ENCODE measurements at regions not wholly inside any gene's neighbourhood (a gene's known extent, or its start where the extent isn't known, plus 50 kb on each side); places are given as distances from the start of the nearest gene placed in this dataset.

DNA sequence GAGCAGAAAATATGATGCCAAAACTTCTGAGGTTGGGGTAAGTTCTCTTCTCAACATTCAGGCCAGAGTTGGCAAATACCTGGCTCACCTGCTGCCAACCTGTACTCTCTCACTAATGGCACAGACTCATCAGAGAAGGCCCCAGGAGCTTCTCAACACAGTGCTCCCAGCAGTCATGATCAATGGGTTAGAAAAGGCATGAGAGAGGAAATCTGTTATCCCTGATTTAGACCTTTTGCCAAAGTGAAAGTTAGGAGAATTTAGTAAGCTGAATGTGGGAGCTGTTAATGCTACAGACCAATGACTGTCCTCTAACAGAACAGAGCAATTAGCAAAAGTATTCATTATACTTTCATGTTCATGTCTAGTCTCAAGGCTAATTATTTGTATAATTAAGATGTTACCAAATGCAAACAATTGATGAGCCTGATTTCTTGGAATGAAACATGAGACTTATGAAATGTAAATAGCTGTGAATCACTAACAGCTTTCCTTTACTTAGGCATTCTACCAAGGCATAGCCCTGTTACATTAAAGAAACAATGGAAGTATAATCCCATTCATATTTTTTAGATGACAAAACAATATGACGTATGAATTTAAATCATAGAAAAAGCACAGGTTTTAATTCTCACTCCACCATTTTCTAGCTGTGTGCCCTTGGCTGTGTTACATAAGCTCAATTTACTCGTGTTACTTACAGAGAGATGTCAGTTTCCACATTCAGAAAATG is 68.7 kb upstream of the MARCHF10 start:
- Histone ChIP-seq H3K4me1 (ENCODE audit: insufficient read depth, low read length) (no peaks in the 10 kb centered on the region), H3K9ac (ENCODE audit: low read depth, low read length) (no peak overlapping the region), H3K9me3 (ENCODE audit: insufficient read depth, low read depth, low read length) (no peaks in the 10 kb centered on the region), H3K36me3 (ENCODE audit: insufficient read depth, low read depth, low read length) (no peaks in the 10 kb centered on the region), H3K27ac (ENCODE audit: low read length) (no peak overlapping the region), H3K4me3 (ENCODE audit: low read length) (no peak overlapping the region), H3K27me3 (ENCODE audit: insufficient read depth, low read length) (no peaks in the 10 kb centered on the region)

DNA sequence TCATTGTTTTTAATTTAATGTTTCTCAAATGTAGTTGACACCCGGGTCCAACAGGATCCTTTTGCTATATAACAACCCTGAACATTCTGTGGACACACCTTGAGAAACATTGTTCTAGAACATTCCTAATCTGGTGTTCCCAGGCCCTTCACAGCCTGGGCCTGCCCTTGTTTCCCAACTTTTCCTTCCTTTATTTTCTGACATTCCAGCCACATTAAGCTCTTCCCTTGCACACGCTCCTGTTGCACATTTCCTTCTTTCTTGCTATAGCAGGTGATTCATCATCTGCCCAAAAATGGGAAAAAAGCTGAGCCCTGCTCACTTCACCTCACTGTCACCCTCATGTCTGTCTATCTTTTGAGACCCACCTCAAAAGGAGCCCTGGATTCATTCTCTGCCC is 67.9 kb upstream of the MARCHF10 start:
- H3K27me3 ChIP-seq (ENCODE audit: insufficient read depth, low read length), result no peaks in the 10 kb centered on the region
- no peaks in the 10 kb centered on the region for H3K4me1 ChIP-seq (ENCODE audit: insufficient read depth, low read length)
- H3K9ac ChIP-seq (ENCODE audit: low read depth, low read length), result no peak overlapping the region
- no peak overlapping the region for H3K27ac ChIP-seq (ENCODE audit: low read length)
- no peak overlapping the region for H3K4me3 ChIP-seq (ENCODE audit: low read length)
- no peaks in the 10 kb centered on the region for H3K9me3 ChIP-seq (ENCODE audit: insufficient read depth, low read depth, low read length)
- H3K36me3 ChIP-seq (ENCODE audit: insufficient read depth, low read depth, low read length), result no peaks in the 10 kb centered on the region

DNA sequence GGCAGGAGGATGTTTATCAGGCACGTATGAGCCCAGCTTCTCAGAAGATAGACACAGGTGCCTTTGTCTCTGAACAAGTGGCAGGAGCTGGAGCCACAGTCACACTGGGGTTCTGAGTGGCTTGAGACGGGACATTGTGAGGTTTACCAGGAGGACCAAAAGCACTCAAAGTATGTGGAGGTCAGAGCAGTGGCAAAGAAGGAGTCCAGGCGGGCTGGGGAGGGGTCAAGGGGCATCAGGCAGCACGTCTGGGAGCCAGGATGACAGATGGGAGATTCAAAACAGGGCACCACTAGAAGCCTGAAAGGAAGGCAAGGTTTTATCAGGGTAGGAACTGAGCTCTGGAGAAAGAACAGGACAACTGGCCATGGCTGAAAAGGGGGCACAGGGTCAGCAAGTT is 67.2 kb upstream of the MARCHF10 start:
- H3K36me3 ChIP-seq (ENCODE audit: insufficient read depth, low read depth, low read length), result no peaks in the 10 kb centered on the region
- no peak overlapping the region for H3K4me3 ChIP-seq (ENCODE audit: low read length)
- H3K27me3 ChIP-seq (ENCODE audit: insufficient read depth, low read length), result no peaks in the 10 kb centered on the region
- H3K9ac ChIP-seq (ENCODE audit: low read depth, low read length), result no peak overlapping the region
- H3K27ac ChIP-seq (ENCODE audit: low read length), result no peak overlapping the region
- peaks cover 7% of the 10 kb centered on the region; the same call in 1 of the 2 replicates for H3K4me1 ChIP-seq (ENCODE audit: insufficient read depth, low read length)
- H3K9me3 ChIP-seq (ENCODE audit: insufficient read depth, low read depth, low read length), result no peaks in the 10 kb centered on the region

DNA sequence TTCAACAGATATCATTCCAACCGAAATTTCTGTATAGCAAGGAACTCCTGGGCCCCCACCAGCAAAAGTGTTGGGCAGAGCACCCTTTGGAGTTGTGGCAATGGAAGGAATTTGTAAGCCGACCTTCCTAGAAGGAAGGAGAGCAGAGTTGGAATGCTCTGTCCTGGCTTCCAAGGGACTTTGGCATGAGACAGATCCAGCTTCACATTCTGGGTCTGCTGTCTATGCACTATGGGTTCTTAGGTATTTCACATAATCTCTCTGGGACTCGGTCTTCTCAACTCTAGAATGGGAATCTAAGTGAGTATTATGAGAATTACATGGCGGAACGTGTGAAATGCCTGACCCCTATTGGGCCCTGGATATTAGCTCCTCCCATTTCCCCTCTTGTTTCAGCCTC is 63.2 kb upstream of the MARCHF10 start:
- H3K4me3 ChIP-seq (ENCODE audit: low read length), result no peak overlapping the region
- no peaks in the 10 kb centered on the region for H3K9me3 ChIP-seq (ENCODE audit: insufficient read depth, low read depth, low read length)
- H3K27ac ChIP-seq (ENCODE audit: low read length), result no peak overlapping the region
- no peaks in the 10 kb centered on the region for H3K27me3 ChIP-seq (ENCODE audit: insufficient read depth, low read length)
- no peak overlapping the region for H3K9ac ChIP-seq (ENCODE audit: low read depth, low read length)
- no peaks in the 10 kb centered on the region for H3K36me3 ChIP-seq (ENCODE audit: insufficient read depth, low read depth, low read length)
- H3K4me1 ChIP-seq (ENCODE audit: insufficient read depth, low read length), result peaks cover 15% of the 10 kb centered on the region

DNA sequence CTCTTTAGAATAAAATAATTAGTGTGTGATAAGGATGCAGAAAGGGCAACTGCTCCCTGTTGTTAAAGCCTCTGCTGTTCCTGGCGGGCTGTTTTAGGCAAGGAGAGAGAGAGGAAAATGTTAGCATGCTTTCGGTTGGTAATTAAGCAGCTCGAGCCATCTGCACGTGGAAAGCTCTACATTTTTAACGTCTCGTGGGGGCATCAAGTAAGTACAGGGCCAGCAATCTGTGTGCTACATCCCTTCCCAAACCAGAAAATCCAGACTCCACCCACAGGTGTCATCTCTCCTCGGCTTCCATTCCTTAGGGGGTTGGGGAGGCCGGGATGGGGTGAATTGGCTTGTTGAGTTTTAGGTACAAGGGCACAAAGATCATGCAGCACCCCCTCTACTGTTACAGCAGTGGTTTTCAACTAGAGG is 62.4 kb upstream of the MARCHF10 start:
- H3K9me3 ChIP-seq (ENCODE audit: insufficient read depth, low read depth, low read length), result no peaks in the 10 kb centered on the region
- H3K27me3 ChIP-seq (ENCODE audit: insufficient read depth, low read length), result no peaks in the 10 kb centered on the region
- peaks cover 15% of the 10 kb centered on the region for H3K4me1 ChIP-seq (ENCODE audit: insufficient read depth, low read length)
- H3K9ac ChIP-seq (ENCODE audit: low read depth, low read length), result peak overlapping the region; percentile 60; the same call in 1 of the 2 replicates
- no peaks in the 10 kb centered on the region for H3K36me3 ChIP-seq (ENCODE audit: insufficient read depth, low read depth, low read length)
- H3K27ac ChIP-seq (ENCODE audit: low read length), result no peak overlapping the region
- H3K4me3 ChIP-seq (ENCODE audit: low read length), result peak overlapping the region; percentile 44; the same call in 1 of the 2 replicates

DNA sequence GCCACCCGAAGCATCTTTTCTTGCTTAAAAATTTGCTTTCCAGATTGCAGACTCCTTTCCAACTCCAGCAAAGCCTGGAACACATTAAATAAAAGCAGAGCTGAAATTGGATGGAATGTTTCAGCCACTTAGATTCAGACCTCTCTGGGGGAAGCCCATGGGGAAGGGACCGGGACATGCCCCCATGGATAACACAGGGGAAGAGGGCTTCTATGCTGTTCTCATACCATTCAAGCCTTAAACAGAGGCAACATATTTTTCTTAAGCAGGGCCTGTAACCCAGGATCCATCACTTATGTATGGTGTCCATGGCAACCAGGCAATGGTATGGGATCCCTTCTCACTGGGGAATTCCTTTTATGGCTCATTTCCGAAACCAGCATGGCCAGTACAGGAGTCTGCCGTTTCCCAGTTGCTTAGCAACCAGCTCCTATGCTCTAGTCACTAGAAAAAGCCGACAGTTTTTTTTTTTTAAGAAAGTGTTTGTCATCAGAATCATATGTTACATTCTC is 62.0 kb upstream of the MARCHF10 start:
- Histone ChIP-seq H3K9me3 (ENCODE audit: insufficient read depth, low read depth, low read length) (no peaks in the 10 kb centered on the region), H3K4me3 (ENCODE audit: low read length) (peak overlapping the region; percentile 44; the same call in 1 of the 2 replicates), H3K27ac (ENCODE audit: low read length) (peak overlapping the region; percentile 41), H3K4me1 (ENCODE audit: insufficient read depth, low read length) (peaks cover 15% of the 10 kb centered on the region), H3K9ac (ENCODE audit: low read depth, low read length) (peak overlapping the region; percentile 60; the same call in 1 of the 2 replicates), H3K36me3 (ENCODE audit: insufficient read depth, low read depth, low read length) (no peaks in the 10 kb centered on the region), H3K27me3 (ENCODE audit: insufficient read depth, low read length) (no peaks in the 10 kb centered on the region)

DNA sequence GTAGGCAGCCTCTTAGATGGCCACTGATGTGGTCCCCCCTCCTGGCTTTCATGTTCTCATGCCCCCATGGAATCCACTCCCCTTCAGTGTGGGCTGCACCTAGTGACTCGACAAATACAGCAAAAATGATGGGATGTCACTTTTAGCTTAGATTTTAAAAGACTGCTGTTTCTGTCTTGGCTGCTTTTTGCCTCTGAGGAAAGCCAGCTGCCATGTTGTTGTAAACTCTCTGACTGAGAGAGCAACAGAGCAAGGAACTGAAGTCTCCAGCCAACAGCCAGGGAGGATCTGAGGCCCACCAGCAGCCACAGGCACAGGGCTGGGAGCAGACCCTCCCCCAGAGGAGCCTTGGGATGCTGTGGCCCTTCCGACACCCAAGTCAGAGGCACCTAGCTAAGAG is 60.6 kb upstream of the MARCHF10 start:
- Histone ChIP-seq H3K9me3 (ENCODE audit: insufficient read depth, low read depth, low read length) (no peaks in the 10 kb centered on the region), H3K4me3 (ENCODE audit: low read length) (no peak overlapping the region), H3K4me1 (ENCODE audit: insufficient read depth, low read length) (peaks cover 15% of the 10 kb centered on the region), H3K27me3 (ENCODE audit: insufficient read depth, low read length) (no peaks in the 10 kb centered on the region), H3K36me3 (ENCODE audit: insufficient read depth, low read depth, low read length) (no peaks in the 10 kb centered on the region), H3K9ac (ENCODE audit: low read depth, low read length) (no peak overlapping the region; the same call in 1 of the 2 replicates), H3K27ac (ENCODE audit: low read length) (no peak overlapping the region)

DNA sequence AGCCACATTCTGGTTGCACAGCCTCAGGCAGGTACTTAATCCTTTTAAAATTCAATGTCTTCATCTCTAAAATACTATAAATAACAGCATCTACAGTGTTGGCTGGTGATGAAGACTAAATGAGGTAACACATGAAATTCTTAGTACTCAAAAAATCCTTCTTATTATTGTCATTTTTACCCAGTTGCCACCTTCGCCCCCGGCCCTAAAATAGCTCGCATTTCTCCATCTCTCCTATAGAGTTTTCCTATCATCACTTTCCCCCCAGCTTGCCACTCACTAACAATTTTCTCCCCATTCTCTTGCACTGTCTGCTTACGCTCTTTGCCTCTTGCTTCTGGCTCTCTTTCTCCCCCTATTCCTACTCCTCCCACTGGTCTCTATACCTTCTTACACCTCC is 59.9 kb upstream of the MARCHF10 start:
- Histone ChIP-seq H3K27ac (ENCODE audit: low read length) (no peak overlapping the region), H3K9ac (ENCODE audit: low read depth, low read length) (no peak overlapping the region), H3K4me1 (ENCODE audit: insufficient read depth, low read length) (peaks cover 15% of the 10 kb centered on the region), H3K9me3 (ENCODE audit: insufficient read depth, low read depth, low read length) (no peaks in the 10 kb centered on the region), H3K4me3 (ENCODE audit: low read length) (no peak overlapping the region), H3K36me3 (ENCODE audit: insufficient read depth, low read depth, low read length) (no peaks in the 10 kb centered on the region), H3K27me3 (ENCODE audit: insufficient read depth, low read length) (no peaks in the 10 kb centered on the region)

DNA sequence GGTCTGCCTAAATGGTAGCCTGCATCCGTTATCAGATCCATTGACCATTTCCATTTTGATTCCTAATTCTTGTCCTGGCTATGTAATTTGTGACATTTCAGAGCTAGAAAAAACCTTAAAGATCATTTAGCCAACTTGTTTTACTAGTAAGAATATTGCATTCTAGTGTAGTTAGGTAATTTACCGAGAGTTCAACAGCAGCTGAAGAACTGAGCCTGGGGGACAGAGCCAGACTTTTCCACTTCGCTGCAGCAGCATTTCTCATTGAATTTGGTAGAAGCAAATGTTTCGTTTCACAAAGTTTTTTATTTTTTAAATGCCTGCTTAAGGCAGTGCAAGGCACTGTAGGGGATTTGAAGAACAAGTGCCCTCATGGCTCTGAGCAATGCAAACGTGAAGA is 59.2 kb upstream of the MARCHF10 start:
- H3K9me3 ChIP-seq (ENCODE audit: insufficient read depth, low read depth, low read length), result no peaks in the 10 kb centered on the region
- H3K4me1 ChIP-seq (ENCODE audit: insufficient read depth, low read length), result peaks cover 15% of the 10 kb centered on the region
- no peaks in the 10 kb centered on the region for H3K27me3 ChIP-seq (ENCODE audit: insufficient read depth, low read length)
- no peak overlapping the region for H3K4me3 ChIP-seq (ENCODE audit: low read length)
- H3K36me3 ChIP-seq (ENCODE audit: insufficient read depth, low read depth, low read length), result no peaks in the 10 kb centered on the region
- no peak overlapping the region for H3K27ac ChIP-seq (ENCODE audit: low read length)
- no peak overlapping the region for H3K9ac ChIP-seq (ENCODE audit: low read depth, low read length)

DNA sequence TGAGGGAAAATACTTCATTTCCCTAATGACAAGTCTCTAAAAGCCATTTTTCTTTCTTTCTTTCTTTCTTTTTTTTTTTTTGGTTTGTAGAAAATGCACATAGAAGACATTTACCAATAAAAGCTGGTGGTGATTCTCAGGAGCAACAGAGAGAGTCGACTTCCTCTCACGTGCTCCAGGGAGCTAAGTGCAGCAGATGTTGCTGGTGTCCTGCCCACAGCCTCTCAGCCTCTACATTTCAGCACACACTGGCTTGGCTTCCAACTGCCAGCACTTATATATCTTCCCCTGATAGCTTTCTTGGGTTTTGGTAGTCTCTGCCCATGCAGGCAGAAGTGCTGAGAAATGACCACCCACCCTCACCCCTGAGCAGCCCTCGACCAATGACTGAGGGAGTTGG is 58.4 kb upstream of the MARCHF10 start:
- H3K4me3 ChIP-seq (ENCODE audit: low read length), result no peak overlapping the region
- H3K36me3 ChIP-seq (ENCODE audit: insufficient read depth, low read depth, low read length), result no peaks in the 10 kb centered on the region
- H3K4me1 ChIP-seq (ENCODE audit: insufficient read depth, low read length), result peaks cover 15% of the 10 kb centered on the region
- no peaks in the 10 kb centered on the region for H3K9me3 ChIP-seq (ENCODE audit: insufficient read depth, low read depth, low read length)
- H3K27ac ChIP-seq (ENCODE audit: low read length), result no peak overlapping the region
- no peaks in the 10 kb centered on the region for H3K27me3 ChIP-seq (ENCODE audit: insufficient read depth, low read length)
- no peak overlapping the region for H3K9ac ChIP-seq (ENCODE audit: low read depth, low read length)

DNA sequence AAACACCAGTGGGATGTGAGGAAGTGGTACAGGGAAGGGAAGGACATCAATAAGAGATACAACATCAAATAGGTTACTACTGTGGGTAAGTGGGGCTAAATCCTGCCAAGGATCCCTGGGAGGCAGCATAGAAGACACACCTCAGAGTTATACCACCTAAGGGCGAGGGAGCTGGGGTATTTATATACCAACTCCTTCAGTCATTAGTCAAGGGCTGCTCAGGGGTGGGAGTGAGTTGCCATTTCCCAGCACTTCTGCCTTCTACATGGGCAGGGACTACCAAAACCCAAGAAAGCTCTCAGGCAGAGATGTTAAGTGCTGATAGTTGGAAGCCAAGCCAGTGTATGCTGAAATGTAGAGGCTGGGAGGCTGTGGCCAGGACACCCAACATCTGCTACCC is 57.5 kb upstream of the MARCHF10 start:
- no peak overlapping the region for H3K27ac ChIP-seq (ENCODE audit: low read length)

DNA sequence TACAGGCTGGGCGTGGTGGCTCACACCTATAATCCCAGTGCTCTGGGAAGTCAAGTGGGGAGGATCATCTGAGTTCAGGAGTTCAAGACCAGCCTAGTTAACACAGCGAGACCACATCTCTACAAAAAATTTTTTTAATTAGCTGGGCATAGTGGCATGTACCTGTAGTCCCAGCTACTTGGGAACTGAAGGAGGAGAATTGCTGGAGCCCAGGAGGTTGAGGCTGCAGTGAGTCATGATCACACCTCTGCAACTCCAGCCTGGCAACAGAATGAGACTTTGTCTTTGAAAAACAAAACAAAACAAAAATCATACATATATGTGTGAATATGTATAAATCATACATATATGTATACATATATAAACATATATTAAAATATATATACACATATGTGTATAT is 54.1 kb upstream of the MARCHF10 start:
- Histone ChIP-seq H3K4me1 (ENCODE audit: insufficient read depth, low read length) (no peaks in the 10 kb centered on the region), H3K9me3 (ENCODE audit: insufficient read depth, low read depth, low read length) (no peaks in the 10 kb centered on the region), H3K27ac (ENCODE audit: low read length) (no peak overlapping the region), H3K27me3 (ENCODE audit: insufficient read depth, low read length) (no peaks in the 10 kb centered on the region), H3K36me3 (ENCODE audit: insufficient read depth, low read depth, low read length) (no peaks in the 10 kb centered on the region), H3K4me3 (ENCODE audit: low read length) (no peak overlapping the region), H3K9ac (ENCODE audit: low read depth, low read length) (no peak overlapping the region)

More for the DNA sequence above, 57.5 kb upstream of the MARCHF10 start:
- H3K4me3 ChIP-seq (ENCODE audit: low read length), result no peak overlapping the region
- H3K36me3 ChIP-seq (ENCODE audit: insufficient read depth, low read depth, low read length), result no peaks in the 10 kb centered on the region
- no peak overlapping the region for H3K9ac ChIP-seq (ENCODE audit: low read depth, low read length)
- H3K9me3 ChIP-seq (ENCODE audit: insufficient read depth, low read depth, low read length), result no peaks in the 10 kb centered on the region
- peaks cover 11% of the 10 kb centered on the region for H3K4me1 ChIP-seq (ENCODE audit: insufficient read depth, low read length)
- H3K27me3 ChIP-seq (ENCODE audit: insufficient read depth, low read length), result no peaks in the 10 kb centered on the region

Measured in iPS-20b (cell line).